Astrocyte (in vitro differentiated cells and primary cell): ENCODE measurements at regions not wholly inside any gene's neighbourhood (a gene's known extent, or its start where the extent isn't known, plus 50 kb on each side); places are given as distances from the start of the nearest gene placed in this dataset.

ENCODE experiments used
- DNase-seq: peaks from one replicate; pipeline ENCODE4 v3.0.0-alpha.2; 2010; ENCODE audit warnings: low read depth
- FAIRE-seq: peaks from 2 replicates; lab custom pipeline; 2011; peaks lifted over from hg19 to GRCh38; lab: Jason Lieb, UNC
- H2AFZ ChIP-seq: 2 replicates; pipeline ENCODE4 v1.6.0; 2012; ENCODE audit warnings: low read depth, low read length, inconsistent platforms
- H3K27ac ChIP-seq: 2 replicates; pipeline ENCODE4 v1.5.1; 2011; ENCODE audit warnings: low read depth, low read length, inconsistent platforms
- H3K27me3 ChIP-seq: 2 replicates; pipeline ENCODE4 v1.6.0; 2011; ENCODE audit warnings: low read length, inconsistent platforms; ENCODE audit not compliant: insufficient read depth
- H3K36me3 ChIP-seq: 2 replicates; pipeline ENCODE4 v1.5.1; 2011; ENCODE audit warnings: low read length, inconsistent platforms; ENCODE audit not compliant: insufficient read depth
- H3K4me1 ChIP-seq: 2 replicates; pipeline ENCODE4 v1.5.1; 2011; ENCODE audit warnings: low read length, inconsistent platforms; ENCODE audit not compliant: insufficient read depth
- H3K4me2 ChIP-seq: 2 replicates; pipeline ENCODE4 v1.6.0; 2012; ENCODE audit warnings: low read length, inconsistent platforms
- H3K4me3 ChIP-seq: 2 replicates; pipeline ENCODE4 v1.5.1; 2011; ENCODE audit warnings: low read depth, mild to moderate bottlenecking, low read length, inconsistent platforms; ENCODE audit not compliant: insufficient read depth
- H3K79me2 ChIP-seq: 2 replicates; pipeline ENCODE4 v1.6.0; 2012; ENCODE audit warnings: mild to moderate bottlenecking, low read length, inconsistent platforms; ENCODE audit not compliant: insufficient read depth
- H3K9ac ChIP-seq: 2 replicates; pipeline ENCODE4 v1.6.0; 2012; ENCODE audit warnings: mild to moderate bottlenecking, low read length, inconsistent platforms
- H3K9me3 ChIP-seq: 2 replicates; pipeline ENCODE4 v1.5.1; 2012; ENCODE audit warnings: low read depth, mild to moderate bottlenecking, low read length, inconsistent platforms; ENCODE audit not compliant: insufficient read depth
- H4K20me1 ChIP-seq: 2 replicates; pipeline ENCODE4 v1.6.0; 2012; ENCODE audit warnings: low read length, inconsistent platforms; ENCODE audit not compliant: insufficient read depth
- H3K27ac Mint-ChIP-seq: one replicate; pipeline ENCODE4 v1.8.0; 2021; ENCODE audit warnings: mild to moderate bottlenecking, mixed read lengths; ENCODE audit not compliant: unreplicated experiment
- H3K27me3 Mint-ChIP-seq: one replicate; pipeline ENCODE4 v1.8.0; 2021; ENCODE audit warnings: low read depth, mixed read lengths; ENCODE audit not compliant: unreplicated experiment
- H3K36me3 Mint-ChIP-seq: one replicate; pipeline ENCODE4 v1.8.0; 2021; ENCODE audit warnings: low read depth, mixed read lengths; ENCODE audit not compliant: unreplicated experiment
- H3K4me1 Mint-ChIP-seq: one replicate; pipeline ENCODE4 v1.8.0; 2021; ENCODE audit warnings: low read depth, mixed read lengths; ENCODE audit not compliant: unreplicated experiment
- H3K4me3 Mint-ChIP-seq: one replicate; pipeline ENCODE4 v1.8.0; 2021; ENCODE audit warnings: mild to moderate bottlenecking, moderate library complexity, mixed read lengths; ENCODE audit not compliant: unreplicated experiment
- H3K9me3 Mint-ChIP-seq: one replicate; pipeline ENCODE4 v1.8.0; 2021; ENCODE audit warnings: mild to moderate bottlenecking, mixed read lengths; ENCODE audit not compliant: unreplicated experiment
- CTCF ChIP-seq: IDR thresholded peaks from 2 replicates; pipeline ENCODE4 v1.5.1; 2011; ENCODE audit warnings: low read depth, mild to moderate bottlenecking, inconsistent platforms, low read length, moderate library complexity; ENCODE audit not compliant: insufficient read depth
- EZH2 ChIP-seq: IDR thresholded peaks from 2 replicates; pipeline ENCODE4 v1.6.1; 2012; ENCODE audit warnings: mild to moderate bottlenecking, low read length, inconsistent platforms; ENCODE audit not compliant: insufficient read depth

- TF ChIP-seq CTCF (no peak), EZH2 (no peak)
- Histone ChIP-seq H3K9me3 (no peaks in the 10 kb centered on the region), H3K27me3 (no peaks in the 10 kb centered on the region), H3K79me2 (no peaks in the 10 kb centered on the region), H2AFZ (no peak overlapping the region), H3K9ac (no peak overlapping the region), H3K27ac (no peak overlapping the region), H3K4me1 (peaks cover 5% of the 10 kb centered on the region), H3K4me3 (no peak overlapping the region), H3K36me3 (no peaks in the 10 kb centered on the region), H3K4me2 (no peak overlapping the region), H4K20me1 (no peaks in the 10 kb centered on the region)
- no peaks in the 10 kb centered on the region for H3K36me3 Mint-ChIP-seq
- H3K4me1 Mint-ChIP-seq: peaks cover 17% of the 10 kb centered on the region
- FAIRE-seq (no peak), DNase-seq (no peak)
- peaks cover 12% of the 10 kb centered on the region for H3K27me3 Mint-ChIP-seq
- H3K4me3 Mint-ChIP-seq: no peak overlapping the region
- H3K27ac Mint-ChIP-seq: no peak overlapping the region
- no peaks in the 10 kb centered on the region for H3K9me3 Mint-ChIP-seq
Observed at GRCh38 chr10:117612113-117612512, 69.6 kb downstream of the EMX2 start.

GRCh38 chr10:117615649-117616048, 73.1 kb downstream of the EMX2 start:
- Histone ChIP-seq H3K36me3 (no peaks in the 10 kb centered on the region), H2AFZ (no peak overlapping the region), H3K4me3 (no peak overlapping the region), H3K27me3 (no peaks in the 10 kb centered on the region), H4K20me1 (no peaks in the 10 kb centered on the region), H3K4me1 (no peaks in the 10 kb centered on the region), H3K27ac (no peak overlapping the region), H3K79me2 (no peaks in the 10 kb centered on the region), H3K9me3 (no peaks in the 10 kb centered on the region), H3K4me2 (no peak overlapping the region), H3K9ac (no peak overlapping the region)
- Mint-ChIP-seq H3K9me3 (no peaks in the 10 kb centered on the region), H3K27ac (no peak overlapping the region), H3K27me3 (peaks cover 33% of the 10 kb centered on the region), H3K4me3 (no peak overlapping the region), H3K4me1 (peaks cover 2% of the 10 kb centered on the region), H3K36me3 (no peaks in the 10 kb centered on the region)
- FAIRE-seq: no peak
- TF ChIP-seq EZH2: no peak
- TF ChIP-seq CTCF: no peak
- DNase-seq: no peak

- Mint-ChIP-seq H3K27me3 (peaks cover 38% of the 10 kb centered on the region), H3K36me3 (no peaks in the 10 kb centered on the region), H3K4me3 (no peak overlapping the region), H3K27ac (no peak overlapping the region), H3K9me3 (no peaks in the 10 kb centered on the region), H3K4me1 (peaks cover 2% of the 10 kb centered on the region)
- Histone ChIP-seq H3K27me3 (no peaks in the 10 kb centered on the region), H4K20me1 (no peaks in the 10 kb centered on the region), H2AFZ (no peak overlapping the region), H3K36me3 (no peaks in the 10 kb centered on the region), H3K9ac (no peak overlapping the region), H3K4me3 (no peak overlapping the region), H3K4me1 (no peaks in the 10 kb centered on the region), H3K9me3 (no peaks in the 10 kb centered on the region), H3K79me2 (no peaks in the 10 kb centered on the region), H3K27ac (no peak overlapping the region), H3K4me2 (no peak overlapping the region)
- TF ChIP-seq CTCF: no peak
- no peak for TF ChIP-seq EZH2
- FAIRE-seq: no peak
- no peak for DNase-seq
Observed at GRCh38 chr10:117616179-117616578, 73.6 kb downstream of the EMX2 start.
